NT2/D1 (cell line): ENCODE measurements at regions not wholly inside any gene's neighbourhood (a gene's known extent, or its start where the extent isn't known, plus 50 kb on each side); places are given as distances from the start of the nearest gene placed in this dataset.

Source experiments
- SUZ12 ChIP-seq: IDR thresholded peaks from 2 replicates; pipeline ENCODE4 v1.6.1; 2011; ENCODE audit not compliant: insufficient read length, insufficient read depth; ENCODE audit errors: extremely low read depth
- YY1 ChIP-seq: IDR thresholded peaks from 2 replicates; pipeline ENCODE4 v1.6.1; 2011; ENCODE audit not compliant: insufficient read length, insufficient read depth
- ZNF274 ChIP-seq: IDR thresholded peaks from 2 replicates; pipeline ENCODE4 v1.6.1; 2011; ENCODE audit warnings: mild to moderate bottlenecking, low read depth, low read length

- TF ChIP-seq YY1, result no peak
- TF ChIP-seq ZNF274, result no peak
- TF ChIP-seq SUZ12, result no peak
Measured at GRCh38 chr1:189834813-189835212, 642.9 kb downstream of the BRINP3 start.
